SK-N-SH (cell line): ENCODE measurements at regions not wholly inside any gene's neighbourhood (a gene's known extent, or its start where the extent isn't known, plus 50 kb on each side); places are given as distances from the start of the nearest gene placed in this dataset.

Experiments
- CTCF ChIA-PET: fragments of 300-600, 350-600 bp; formaldehyde crosslinking; extraction: SDS; loops from one replicate; lab custom pipeline; 2021; lab: Yijun Ruan, JAX
- POLR2A ChIA-PET: fragments of 350-600 bp; sonication (Branson Sonifier 250); formaldehyde crosslinking; extraction: SDS; loops from one replicate; lab custom pipeline; 2020; ENCODE audit warnings: antibody characterized with exemption, inconsistent platforms; lab: Yijun Ruan, JAX
- DNase-seq: peaks from one replicate; pipeline ENCODE4 v3.0.0; 2012
- H2AFZ ChIP-seq: fragments of 200-600 bp; sonication (generic); 2 replicates; pipeline ENCODE4 v1.8.1; 2016; ENCODE audit warnings: antibody characterized with exemption, mild to moderate bottlenecking, low read depth
- H3F3A ChIP-seq: fragments of 200-600 bp; sonication (generic); replicated peaks from 2 replicates; pipeline ENCODE3; 2016; ENCODE audit warnings: antibody characterized with exemption, mild to moderate bottlenecking; ENCODE audit not compliant: insufficient read depth
- H3K27ac ChIP-seq, 2 experiments: fragments of 200-500 bp in 1 of 2; fragments of 200-600 bp in 1 of 2; sonication (Bioruptor generic) in 1 of 2; sonication (generic), shearing (Covaris generic) in 1 of 2; 2 replicates each; pipeline versions ENCODE4 v1.5.1 to v1.6.1; 2014 to 2016; ENCODE audit warnings: low read depth in 2 of 2, inconsistent platforms in 1 of 2, low read length in 1 of 2, mild to moderate bottlenecking in 1 of 2, mixed read lengths in 1 of 2
- H3K27me3 ChIP-seq: fragments of 200-600 bp; sonication (generic), shearing (Covaris generic); 2 replicates; pipeline ENCODE4 v1.6.1; 2016; ENCODE audit warnings: mixed run types; ENCODE audit not compliant: insufficient read depth
- H3K36me3 ChIP-seq, 2 experiments: fragments of 200-500 bp in 1 of 2; fragments of 200-600 bp in 1 of 2; sonication (Bioruptor generic) in 1 of 2; sonication (generic) in 1 of 2; replicated peaks in 1 of 2; 2 replicates each; pipeline versions ENCODE3 to v1.5.1; 2014 to 2016; ENCODE audit warnings: low read length in 1 of 2, mild to moderate bottlenecking in 1 of 2; ENCODE audit not compliant: insufficient read depth in 2 of 2, control insufficient read depth in 1 of 2
- H3K4me1 ChIP-seq, 2 experiments: fragments of 200-500 bp in 1 of 2; fragments of 200-600 bp in 1 of 2; sonication (Bioruptor generic) in 1 of 2; sonication (generic), shearing (Covaris generic) in 1 of 2; 2 replicates each; pipeline versions ENCODE4 v1.5.1 to v1.6.1; 2014 to 2016; ENCODE audit warnings: low read depth in 1 of 2, low read length in 1 of 2, mixed run types in 1 of 2; ENCODE audit not compliant: insufficient read depth in 2 of 2, control insufficient read depth in 1 of 2
- H3K4me2 ChIP-seq: fragments of 200-600 bp; sonication (generic), shearing (Covaris generic); 2 replicates; pipeline ENCODE4 v1.6.1; 2017; ENCODE audit warnings: mixed run types
- H3K4me3 ChIP-seq, 2 experiments: fragments of 200-500 bp in 1 of 2; fragments of 200-600 bp in 1 of 2; sonication (Bioruptor generic) in 1 of 2; sonication (generic), shearing (Covaris generic) in 1 of 2; 2 replicates each; pipeline versions ENCODE4 v1.5.1 to v1.8.1; 2014 to 2016; ENCODE audit warnings: low read depth in 2 of 2, inconsistent platforms in 1 of 2, low read length in 1 of 2, mild to moderate bottlenecking in 1 of 2, mixed read lengths in 1 of 2, moderate library complexity in 1 of 2
- H3K79me2 ChIP-seq: fragments of 200-600 bp; sonication (generic); 2 replicates; pipeline ENCODE4 v1.8.1; 2017; ENCODE audit warnings: mild to moderate bottlenecking; ENCODE audit not compliant: insufficient read depth
- H3K9ac ChIP-seq: fragments of 200-600 bp; sonication (generic); 2 replicates; pipeline ENCODE4 v1.6.1; 2017; ENCODE audit warnings: mixed run types
- H3K9me2 ChIP-seq: fragments of 200-600 bp; sonication (generic); 2 replicates; pipeline ENCODE4 v1.6.1; 2017; ENCODE audit warnings: mixed run types
- H3K9me3 ChIP-seq: fragments of 200-600 bp; sonication (generic); 2 replicates; pipeline ENCODE4 v1.6.1; 2017; ENCODE audit warnings: mixed run types, mild to moderate bottlenecking, moderate library complexity
- H4K20me1 ChIP-seq: fragments of 200-600 bp; sonication (generic); 2 replicates; pipeline ENCODE4 v1.6.1; 2017; ENCODE audit warnings: mild to moderate bottlenecking, mixed run types; ENCODE audit not compliant: insufficient read depth
- CHD2 ChIP-seq: fragments of 150-350 bp; IDR thresholded peaks from 2 replicates; pipeline ENCODE4 v1.6.1; 2018; ENCODE audit warnings: low read length; ENCODE audit not compliant: partially characterized antibody
- FOSL2 ChIP-seq: IDR thresholded peaks from 2 replicates; pipeline ENCODE4 v1.4.0; 2012; ENCODE audit warnings: low read depth, mild to moderate bottlenecking, moderate library complexity, borderline replicate concordance
- GABPA ChIP-seq: IDR thresholded peaks from 2 replicates; pipeline ENCODE4 v1.4.0; 2012; ENCODE audit warnings: low read depth, mild to moderate bottlenecking
- JUND ChIP-seq: IDR thresholded peaks from 2 replicates; pipeline ENCODE4 v1.4.0; 2012
- RAD21 ChIP-seq: IDR thresholded peaks from 2 replicates; pipeline ENCODE4 v1.6.1; 2012; ENCODE audit warnings: mild to moderate bottlenecking, low read length
- RCOR1 ChIP-seq: fragments of 150-350 bp; IDR thresholded peaks from 2 replicates; pipeline ENCODE4 v1.6.1; 2017; ENCODE audit warnings: antibody characterized with exemption, low read length
- SIN3A ChIP-seq: IDR thresholded peaks from 2 replicates; pipeline ENCODE4 v1.6.1; 2012; ENCODE audit warnings: low read depth, mild to moderate bottlenecking, low read length, moderate library complexity, borderline replicate concordance
- SMC3 ChIP-seq: IDR thresholded peaks from 2 replicates; pipeline ENCODE4 v1.6.1; 2012; ENCODE audit warnings: low read depth, low read length, improper control_type of control experiment
- TEAD4 ChIP-seq: IDR thresholded peaks from 2 replicates; pipeline ENCODE4 v1.4.0; 2012; ENCODE audit warnings: mild to moderate bottlenecking, borderline replicate concordance; ENCODE audit not compliant: insufficient read depth
- YY1 ChIP-seq: IDR thresholded peaks from 2 replicates; pipeline ENCODE4 v1.4.0; 2012; ENCODE audit warnings: low read depth, mild to moderate bottlenecking
- WGBS: methylation state at CpG from one replicate; pipeline ENCODE4 v1.1.6; 2017; ENCODE audit warnings: low lambda C conversion rate; 5-methylcytosine and 5-hydroxymethylcytosine counted together
- TF ChIP-seq, protein P1 (sequence below): fragments of 150-350 bp; IDR thresholded peaks from 2 replicates; pipeline ENCODE4 v1.6.1; 2016; ENCODE audit warnings: mild to moderate bottlenecking, low read depth, low read length
- TF ChIP-seq, protein P2 (sequence below): IDR thresholded peaks from 2 replicates; pipeline ENCODE4 v1.6.1; 2012; ENCODE audit warnings: mild to moderate bottlenecking, low read depth, low read length, moderate library complexity
- TF ChIP-seq, protein P3 (sequence below): IDR thresholded peaks from 2 replicates; pipeline ENCODE4 v1.4.0; 2012; ENCODE audit warnings: low read depth
- TF ChIP-seq, protein P4 (sequence below): IDR thresholded peaks from 2 replicates; pipeline ENCODE4; 2012

DNA sequence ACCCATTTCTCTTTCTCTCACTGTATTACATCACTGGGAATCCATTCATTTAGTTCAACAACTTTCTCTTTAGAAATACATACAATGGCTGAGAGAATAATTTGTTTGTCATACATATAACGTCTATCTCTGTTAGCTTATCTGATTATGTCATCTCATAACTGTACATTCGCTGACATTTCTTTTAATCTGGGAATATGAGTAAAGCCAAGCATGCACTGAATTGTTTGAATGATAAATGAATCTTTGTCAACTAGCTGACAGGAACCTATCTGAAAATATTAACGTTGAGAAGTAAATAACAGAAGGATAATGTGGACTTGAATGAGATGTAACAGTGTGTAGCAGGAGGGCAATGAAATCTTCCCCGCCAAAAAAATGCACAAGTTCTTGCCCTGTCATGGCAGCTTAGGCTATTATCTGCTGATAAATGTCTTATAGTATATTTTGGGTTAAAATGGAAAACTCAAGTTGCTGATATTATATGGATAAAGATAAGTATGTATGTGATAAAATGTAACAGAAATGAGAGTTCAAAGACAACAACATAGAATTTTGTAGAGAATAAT lies 581.2 kb upstream of the ADGRB3 start:
- no peak overlapping the region for H3K27ac ChIP-seq
- DNase-seq: no peak
- no peaks in the 10 kb centered on the region for H3K27me3 ChIP-seq
- H2AFZ ChIP-seq: no peak overlapping the region
- CTCF ChIA-PET: no interaction called here
- H4K20me1 ChIP-seq: no peaks in the 10 kb centered on the region
- no peaks in the 10 kb centered on the region for H3K79me2 ChIP-seq
- H3K9me3 ChIP-seq: peaks cover 4% of the 10 kb centered on the region; the same call in 1 of the 2 replicates
- H3K4me2 ChIP-seq: no peak overlapping the region
- no peaks in the 10 kb centered on the region; a peak in 1 of 4 replicates for H3K4me1 ChIP-seq
- no peak overlapping the region for H3K4me3 ChIP-seq
- TF ChIP-seq JUND (no peak), CHD2 (no peak), YY1 (no peak), SIN3A (no peak), RAD21 (no peak), FOSL2 (no peak), RCOR1 (no peak), GABPA (no peak), TEAD4 (no peak), SMC3 (no peak)
- TF ChIP-seq, protein P1, sequence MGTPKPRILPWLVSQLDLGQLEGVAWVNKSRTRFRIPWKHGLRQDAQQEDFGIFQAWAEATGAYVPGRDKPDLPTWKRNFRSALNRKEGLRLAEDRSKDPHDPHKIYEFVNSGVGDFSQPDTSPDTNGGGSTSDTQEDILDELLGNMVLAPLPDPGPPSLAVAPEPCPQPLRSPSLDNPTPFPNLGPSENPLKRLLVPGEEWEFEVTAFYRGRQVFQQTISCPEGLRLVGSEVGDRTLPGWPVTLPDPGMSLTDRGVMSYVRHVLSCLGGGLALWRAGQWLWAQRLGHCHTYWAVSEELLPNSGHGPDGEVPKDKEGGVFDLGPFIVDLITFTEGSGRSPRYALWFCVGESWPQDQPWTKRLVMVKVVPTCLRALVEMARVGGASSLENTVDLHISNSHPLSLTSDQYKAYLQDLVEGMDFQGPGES: no peak
- TF ChIP-seq, protein P2, sequence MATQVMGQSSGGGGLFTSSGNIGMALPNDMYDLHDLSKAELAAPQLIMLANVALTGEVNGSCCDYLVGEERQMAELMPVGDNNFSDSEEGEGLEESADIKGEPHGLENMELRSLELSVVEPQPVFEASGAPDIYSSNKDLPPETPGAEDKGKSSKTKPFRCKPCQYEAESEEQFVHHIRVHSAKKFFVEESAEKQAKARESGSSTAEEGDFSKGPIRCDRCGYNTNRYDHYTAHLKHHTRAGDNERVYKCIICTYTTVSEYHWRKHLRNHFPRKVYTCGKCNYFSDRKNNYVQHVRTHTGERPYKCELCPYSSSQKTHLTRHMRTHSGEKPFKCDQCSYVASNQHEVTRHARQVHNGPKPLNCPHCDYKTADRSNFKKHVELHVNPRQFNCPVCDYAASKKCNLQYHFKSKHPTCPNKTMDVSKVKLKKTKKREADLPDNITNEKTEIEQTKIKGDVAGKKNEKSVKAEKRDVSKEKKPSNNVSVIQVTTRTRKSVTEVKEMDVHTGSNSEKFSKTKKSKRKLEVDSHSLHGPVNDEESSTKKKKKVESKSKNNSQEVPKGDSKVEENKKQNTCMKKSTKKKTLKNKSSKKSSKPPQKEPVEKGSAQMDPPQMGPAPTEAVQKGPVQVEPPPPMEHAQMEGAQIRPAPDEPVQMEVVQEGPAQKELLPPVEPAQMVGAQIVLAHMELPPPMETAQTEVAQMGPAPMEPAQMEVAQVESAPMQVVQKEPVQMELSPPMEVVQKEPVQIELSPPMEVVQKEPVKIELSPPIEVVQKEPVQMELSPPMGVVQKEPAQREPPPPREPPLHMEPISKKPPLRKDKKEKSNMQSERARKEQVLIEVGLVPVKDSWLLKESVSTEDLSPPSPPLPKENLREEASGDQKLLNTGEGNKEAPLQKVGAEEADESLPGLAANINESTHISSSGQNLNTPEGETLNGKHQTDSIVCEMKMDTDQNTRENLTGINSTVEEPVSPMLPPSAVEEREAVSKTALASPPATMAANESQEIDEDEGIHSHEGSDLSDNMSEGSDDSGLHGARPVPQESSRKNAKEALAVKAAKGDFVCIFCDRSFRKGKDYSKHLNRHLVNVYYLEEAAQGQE: no peak
- TF ChIP-seq, protein P3, sequence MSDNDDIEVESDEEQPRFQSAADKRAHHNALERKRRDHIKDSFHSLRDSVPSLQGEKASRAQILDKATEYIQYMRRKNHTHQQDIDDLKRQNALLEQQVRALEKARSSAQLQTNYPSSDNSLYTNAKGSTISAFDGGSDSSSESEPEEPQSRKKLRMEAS: no peak
- TF ChIP-seq, protein P4, sequence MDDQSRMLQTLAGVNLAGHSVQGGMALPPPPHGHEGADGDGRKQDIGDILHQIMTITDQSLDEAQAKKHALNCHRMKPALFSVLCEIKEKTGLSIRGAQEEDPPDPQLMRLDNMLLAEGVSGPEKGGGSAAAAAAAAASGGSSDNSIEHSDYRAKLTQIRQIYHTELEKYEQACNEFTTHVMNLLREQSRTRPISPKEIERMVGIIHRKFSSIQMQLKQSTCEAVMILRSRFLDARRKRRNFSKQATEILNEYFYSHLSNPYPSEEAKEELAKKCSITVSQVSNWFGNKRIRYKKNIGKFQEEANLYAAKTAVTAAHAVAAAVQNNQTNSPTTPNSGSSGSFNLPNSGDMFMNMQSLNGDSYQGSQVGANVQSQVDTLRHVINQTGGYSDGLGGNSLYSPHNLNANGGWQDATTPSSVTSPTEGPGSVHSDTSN: no peak
- TF ChIP-seq, all 33 proteins: peak for 0
- H3K36me3 ChIP-seq: no peaks in the 10 kb centered on the region
- POLR2A ChIA-PET: no interaction called here
- 16% methylated on average over 4 of the region's 4 CpGs for WGBS
- H3K9me2 ChIP-seq: no peaks in the 10 kb centered on the region
- no peaks in the 10 kb centered on the region for H3F3A ChIP-seq
- H3K9ac ChIP-seq: no peak overlapping the region
